ENCODE measurements at regions not wholly inside any gene's neighbourhood (a gene's known extent, or its start where the extent isn't known, plus 50 kb on each side); places are given as distances from the start of the nearest gene placed in this dataset.
"Not testable (repeated sequence)": the region's sequence is repeated elsewhere in the genome, so short reads cannot be mapped to it uniquely, and the experiment has no call there.

GRCh38 chr2:128591861-128592822 lies 273.5 kb upstream of the HS6ST1 start:
- intact Hi-C loops (cut with DNase I): no loop called here
- no peak for ATAC-seq
- peak; percentile 22 for DNase-seq (ENCODE audit: low spot score)

- DNase-seq (ENCODE audit: low spot score) (no peak), ATAC-seq (no peak)
- intact Hi-C loops (cut with DNase I): no loop called here
Measured at GRCh38 chr2:128593518-128593878, 274.8 kb upstream of the HS6ST1 start.

- DNase-seq (ENCODE audit: low spot score) (peak; percentile 59), ATAC-seq (peak; percentile 57)
- intact Hi-C loops (cut with DNase I): no loop called here
Measured at GRCh38 chr2:128593879-128594650, 275.4 kb upstream of the HS6ST1 start.

GRCh38 chr2:128594651-128594910 lies 275.9 kb upstream of the HS6ST1 start:
- DNase-seq (ENCODE audit: low spot score): no peak

GRCh38 chr2:128594953-128595677 lies 276.4 kb upstream of the HS6ST1 start:
- intact Hi-C loops (cut with DNase I): no loop called here
- DNase-seq (ENCODE audit: low spot score) (peak; percentile 41), ATAC-seq (no peak)

More at GRCh38 chr2:128594651-128594910, 275.9 kb upstream of the HS6ST1 start:
- no peak for ATAC-seq
- intact Hi-C loops (cut with DNase I): no loop called here

GRCh38 chr2:128595763-128596395 lies 277.2 kb upstream of the HS6ST1 start:
- ATAC-seq (no peak), DNase-seq (ENCODE audit: low spot score) (peak; percentile 47)
- intact Hi-C loops (cut with DNase I): no loop called here

- DNase-seq (ENCODE audit: low spot score): peak; percentile 33
- no peak for ATAC-seq
Measured at GRCh38 chr2:128596396-128597120, 277.9 kb upstream of the HS6ST1 start.

GRCh38 chr2:128597121-128597762 lies 278.6 kb upstream of the HS6ST1 start:
- ATAC-seq: no peak
- intact Hi-C loops (cut with DNase I): no loop called here
- peak; percentile 38 for DNase-seq (ENCODE audit: low spot score)

More at GRCh38 chr2:128596396-128597120, 277.9 kb upstream of the HS6ST1 start:
- intact Hi-C loops (cut with DNase I): no loop called here

GRCh38 chr2:128598260-128598659 lies 279.6 kb upstream of the HS6ST1 start:
- intact Hi-C loops (cut with DNase I): not testable (repeated sequence)

GRCh38 chr2:128598862-128599441 lies 280.3 kb upstream of the HS6ST1 start:
- ATAC-seq: no peak
- intact Hi-C loops (cut with DNase I): no loop called here
- no peak for DNase-seq (ENCODE audit: low spot score)

More at GRCh38 chr2:128598260-128598659, 279.6 kb upstream of the HS6ST1 start:
- ATAC-seq; DNase-seq (ENCODE audit: low spot score): not testable (repeated sequence)

GRCh38 chr2:128599700-128600099 lies 281.0 kb upstream of the HS6ST1 start:
- DNase-seq (ENCODE audit: low spot score) (no peak), ATAC-seq (no peak)
- intact Hi-C loops (cut with DNase I): no loop called here

GRCh38 chr2:128600581-128601297 lies 282.1 kb upstream of the HS6ST1 start:
- intact Hi-C loops (cut with DNase I): no loop called here
- ATAC-seq (no peak), DNase-seq (ENCODE audit: low spot score) (no peak)

GRCh38 chr2:128601298-128602037 lies 282.8 kb upstream of the HS6ST1 start:
- DNase-seq (ENCODE audit: low spot score) (no peak), ATAC-seq (no peak)
- intact Hi-C loops (cut with DNase I): no loop called here

- ATAC-seq (no peak), DNase-seq (ENCODE audit: low spot score) (no peak)
- intact Hi-C loops (cut with DNase I): no loop called here
Measured at GRCh38 chr2:128602038-128602698, 283.5 kb upstream of the HS6ST1 start.

GRCh38 chr2:128602699-128603101 lies 284.0 kb upstream of the HS6ST1 start:
- intact Hi-C loops (cut with DNase I): no loop called here
- peak; percentile 46 for DNase-seq (ENCODE audit: low spot score)

GRCh38 chr2:128603411-128603924 lies 284.8 kb upstream of the HS6ST1 start:
- peak; percentile 40 for ATAC-seq
- DNase-seq (ENCODE audit: low spot score): peak; percentile 51
- intact Hi-C loops (cut with DNase I): no loop called here

More at GRCh38 chr2:128602699-128603101, 284.0 kb upstream of the HS6ST1 start:
- no peak for ATAC-seq

Measured in sciatic nerve (tissue), 2 donors.